ENCODE measurements at regions not wholly inside any gene's neighbourhood (a gene's known extent, or its start where the extent isn't known, plus 50 kb on each side); places are given as distances from the start of the nearest gene placed in this dataset.
"Not testable (repeated sequence)": the region's sequence is repeated elsewhere in the genome, so short reads cannot be mapped to it uniquely, and the experiment has no call there.

GRCh38 chr16:13630374-13630773 lies 289.6 kb upstream of the ERCC4 start:
- H3K36me3 ChIP-seq (ENCODE audit: control insufficient read depth in 2 of 2, extremely low read depth in 1 of 2, insufficient read depth in 1 of 2, low read length in 1 of 2): no peaks in the 10 kb centered on the region
- Mint-ChIP-seq H3K27ac (no peak overlapping the region), H3K9me3 (peaks cover 0 to 4% (median 2%) of the 10 kb centered on the region in 3 donors), H3K27me3 (peaks cover 0 to 3% of the 10 kb centered on the region in 2 donors), H3K4me3 (no peak overlapping the region), H3K4me1 (no peaks in the 10 kb centered on the region), H3K36me3 (no peaks in the 10 kb centered on the region)
- no CpG with 5 or more reads among the region's 5 CpGs for WGBS (ENCODE audit: insufficient coverage)
- no peak for ATAC-seq (replicated peaks in 1 of 4)
- no peak overlapping the region for H3K4me3 ChIP-seq (ENCODE audit: control insufficient read depth in 1 of 2, extremely low read depth in 1 of 2, low read length in 1 of 2)
- ChIA-PET CTCF (no interaction called here), POLR2A (no interaction called here)
- no peaks in the 10 kb centered on the region for H3K4me1 ChIP-seq (ENCODE audit: control insufficient read depth in 1 of 2, extremely low read depth in 1 of 2, insufficient read depth in 2 of 2, low read length in 2 of 2)
- H3K9me3 ChIP-seq: no peaks in the 10 kb centered on the region
- DNase-seq: no peak
- no peaks in the 10 kb centered on the region for H3K27me3 ChIP-seq (replicated peaks in 1 of 2; ENCODE audit: control insufficient read depth in 2 of 2, extremely low read depth in 1 of 2, insufficient read depth in 2 of 2, low read length in 1 of 2)
- H3K27ac ChIP-seq (ENCODE audit: low read length): no peak overlapping the region

- Histone ChIP-seq H3K4me3 (ENCODE audit: control insufficient read depth in 1 of 2, extremely low read depth in 1 of 2, low read length in 1 of 2) (no peak overlapping the region), H3K9me3 (no peaks in the 10 kb centered on the region), H3K27me3 (replicated peaks in 1 of 2; ENCODE audit: control insufficient read depth in 2 of 2, extremely low read depth in 1 of 2, insufficient read depth in 2 of 2, low read length in 1 of 2) (no peaks in the 10 kb centered on the region), H3K36me3 (ENCODE audit: control insufficient read depth in 2 of 2, extremely low read depth in 1 of 2, insufficient read depth in 1 of 2, low read length in 1 of 2) (no peaks in the 10 kb centered on the region), H3K4me1 (ENCODE audit: control insufficient read depth in 1 of 2, extremely low read depth in 1 of 2, insufficient read depth in 2 of 2, low read length in 2 of 2) (no peaks in the 10 kb centered on the region), H3K27ac (ENCODE audit: low read length) (no peak overlapping the region)
- Mint-ChIP-seq H3K27ac (no peak overlapping the region), H3K4me3 (no peak overlapping the region), H3K9me3 (peaks cover 0 to 8% (median 2%) of the 10 kb centered on the region in 3 donors), H3K27me3 (peaks cover 0 to 2% of the 10 kb centered on the region in 2 donors), H3K36me3 (no peaks in the 10 kb centered on the region), H3K4me1 (no peaks in the 10 kb centered on the region)
- ATAC-seq (replicated peaks in 1 of 4): no peak
- CTCF ChIA-PET: no interaction called here
- DNase-seq: no peak
- POLR2A ChIA-PET: no interaction called here
- no CpG with 5 or more reads among the region's 2 CpGs for WGBS (ENCODE audit: insufficient coverage)
Measured at GRCh38 chr16:13631213-13631767, 288.7 kb upstream of the ERCC4 start.

GRCh38 chr16:13631916-13632315 lies 288.0 kb upstream of the ERCC4 start:
- H3K4me3 Mint-ChIP-seq: no peak overlapping the region
- Histone ChIP-seq H3K4me3 (ENCODE audit: control insufficient read depth in 1 of 2, extremely low read depth in 1 of 2, low read length in 1 of 2) (no peak overlapping the region), H3K27me3 (replicated peaks in 1 of 2; ENCODE audit: control insufficient read depth in 2 of 2, extremely low read depth in 1 of 2, insufficient read depth in 2 of 2, low read length in 1 of 2) (no peaks in the 10 kb centered on the region), H3K4me1 (ENCODE audit: control insufficient read depth in 1 of 2, extremely low read depth in 1 of 2, insufficient read depth in 2 of 2, low read length in 2 of 2) (no peaks in the 10 kb centered on the region), H3K9me3 (no peaks in the 10 kb centered on the region), H3K27ac (ENCODE audit: low read length) (no peak overlapping the region), H3K36me3 (ENCODE audit: control insufficient read depth in 2 of 2, extremely low read depth in 1 of 2, insufficient read depth in 1 of 2, low read length in 1 of 2) (no peaks in the 10 kb centered on the region)
- peaks cover 4 to 12% (median 5%) of the 10 kb centered on the region in 3 donors for H3K9me3 Mint-ChIP-seq
- 60% methylated on average over 2 of the region's 4 CpGs for WGBS (ENCODE audit: insufficient coverage)
- no peaks in the 10 kb centered on the region for H3K27me3 Mint-ChIP-seq
- DNase-seq: no peak
- no peak for ATAC-seq (replicated peaks in 1 of 4)
- H3K27ac Mint-ChIP-seq: no peak overlapping the region
- ChIA-PET POLR2A (no interaction called here), CTCF (no interaction called here)
- no peaks in the 10 kb centered on the region for H3K4me1 Mint-ChIP-seq
- no peaks in the 10 kb centered on the region for H3K36me3 Mint-ChIP-seq

GRCh38 chr16:13632504-13632903 lies 287.4 kb upstream of the ERCC4 start:
- H3K27ac ChIP-seq (ENCODE audit: low read length); POLR2A ChIA-PET; H3K4me1 Mint-ChIP-seq; DNase-seq; ATAC-seq (replicated peaks in 1 of 4); H3K4me1 ChIP-seq (ENCODE audit: control insufficient read depth in 1 of 2, extremely low read depth in 1 of 2, insufficient read depth in 2 of 2, low read length in 2 of 2); H3K36me3 Mint-ChIP-seq; H3K27ac Mint-ChIP-seq; CTCF ChIA-PET; H3K27me3 Mint-ChIP-seq; H3K4me3 Mint-ChIP-seq; H3K27me3 ChIP-seq (replicated peaks in 1 of 2; ENCODE audit: control insufficient read depth in 2 of 2, extremely low read depth in 1 of 2, insufficient read depth in 2 of 2, low read length in 1 of 2); H3K4me3 ChIP-seq (ENCODE audit: control insufficient read depth in 1 of 2, extremely low read depth in 1 of 2, low read length in 1 of 2); H3K9me3 ChIP-seq; H3K36me3 ChIP-seq (ENCODE audit: control insufficient read depth in 2 of 2, extremely low read depth in 1 of 2, insufficient read depth in 1 of 2, low read length in 1 of 2): not testable (repeated sequence)
- 100% methylated on average over 1 of the region's 6 CpGs for WGBS (ENCODE audit: insufficient coverage)
- H3K9me3 Mint-ChIP-seq: peaks cover 4 to 12% (median 5%) of the 10 kb centered on the region in 3 donors

- no peak for ATAC-seq (replicated peaks in 1 of 4)
- H3K4me3 ChIP-seq (ENCODE audit: control insufficient read depth in 1 of 2, extremely low read depth in 1 of 2, low read length in 1 of 2): no peak overlapping the region
- H3K4me1 ChIP-seq (ENCODE audit: control insufficient read depth in 1 of 2, extremely low read depth in 1 of 2, insufficient read depth in 2 of 2, low read length in 2 of 2): no peaks in the 10 kb centered on the region
- Mint-ChIP-seq H3K27ac (no peak overlapping the region), H3K4me3 (no peak overlapping the region), H3K27me3 (no peaks in the 10 kb centered on the region), H3K9me3 (peaks cover 5 to 16% (median 8%) of the 10 kb centered on the region in 3 donors), H3K36me3 (no peaks in the 10 kb centered on the region), H3K4me1 (no peaks in the 10 kb centered on the region)
- no peak overlapping the region for H3K27ac ChIP-seq (ENCODE audit: low read length)
- CTCF ChIA-PET: no interaction called here
- whole genome bisulfite sequencing (ENCODE audit: insufficient coverage): 43% methylated on average over 1 of the region's 5 CpGs
- POLR2A ChIA-PET: no interaction called here
- DNase-seq: no peak
- H3K9me3 ChIP-seq: no peaks in the 10 kb centered on the region
- no peaks in the 10 kb centered on the region for H3K27me3 ChIP-seq (replicated peaks in 1 of 2; ENCODE audit: control insufficient read depth in 2 of 2, extremely low read depth in 1 of 2, insufficient read depth in 2 of 2, low read length in 1 of 2)
- no peaks in the 10 kb centered on the region for H3K36me3 ChIP-seq (ENCODE audit: control insufficient read depth in 2 of 2, extremely low read depth in 1 of 2, insufficient read depth in 1 of 2, low read length in 1 of 2)
Measured at GRCh38 chr16:13633391-13633861, 286.5 kb upstream of the ERCC4 start.

- Mint-ChIP-seq H3K4me1 (no peaks in the 10 kb centered on the region), H3K4me3 (no peak overlapping the region), H3K36me3 (no peaks in the 10 kb centered on the region), H3K9me3 (peaks cover 5 to 17% (median 8%) of the 10 kb centered on the region in 3 donors), H3K27me3 (no peaks in the 10 kb centered on the region), H3K27ac (no peak overlapping the region)
- no peaks in the 10 kb centered on the region for H3K9me3 ChIP-seq
- DNase-seq (no peak), ATAC-seq (replicated peaks in 1 of 4) (no peak)
- ChIA-PET CTCF (no interaction called here), POLR2A (no interaction called here)
- no peaks in the 10 kb centered on the region for H3K4me1 ChIP-seq (ENCODE audit: control insufficient read depth in 1 of 2, extremely low read depth in 1 of 2, insufficient read depth in 2 of 2, low read length in 2 of 2)
- no peak overlapping the region for H3K27ac ChIP-seq (ENCODE audit: low read length)
- no peaks in the 10 kb centered on the region for H3K27me3 ChIP-seq (replicated peaks in 1 of 2; ENCODE audit: control insufficient read depth in 2 of 2, extremely low read depth in 1 of 2, insufficient read depth in 2 of 2, low read length in 1 of 2)
- no peak overlapping the region for H3K4me3 ChIP-seq (ENCODE audit: control insufficient read depth in 1 of 2, extremely low read depth in 1 of 2, low read length in 1 of 2)
- no peaks in the 10 kb centered on the region for H3K36me3 ChIP-seq (ENCODE audit: control insufficient read depth in 2 of 2, extremely low read depth in 1 of 2, insufficient read depth in 1 of 2, low read length in 1 of 2)
- no CpG with 5 or more reads among the region's 1 CpG for WGBS (ENCODE audit: insufficient coverage)
Measured at GRCh38 chr16:13634253-13634652, 285.7 kb upstream of the ERCC4 start.

- H3K4me1 ChIP-seq (ENCODE audit: control insufficient read depth in 1 of 2, extremely low read depth in 1 of 2, insufficient read depth in 2 of 2, low read length in 2 of 2): no peaks in the 10 kb centered on the region
- CTCF ChIA-PET: no interaction called here
- POLR2A ChIA-PET: no interaction called here
- H3K4me3 ChIP-seq (ENCODE audit: control insufficient read depth in 1 of 2, extremely low read depth in 1 of 2, low read length in 1 of 2): no peak overlapping the region
- Mint-ChIP-seq H3K9me3 (peaks cover 5 to 17% (median 8%) of the 10 kb centered on the region in 3 donors), H3K27ac (no peak overlapping the region), H3K36me3 (no peaks in the 10 kb centered on the region), H3K4me1 (no peaks in the 10 kb centered on the region), H3K27me3 (no peaks in the 10 kb centered on the region), H3K4me3 (no peak overlapping the region)
- no peaks in the 10 kb centered on the region for H3K27me3 ChIP-seq (replicated peaks in 1 of 2; ENCODE audit: control insufficient read depth in 2 of 2, extremely low read depth in 1 of 2, insufficient read depth in 2 of 2, low read length in 1 of 2)
- no peak for DNase-seq
- no peaks in the 10 kb centered on the region for H3K9me3 ChIP-seq
- no peaks in the 10 kb centered on the region for H3K36me3 ChIP-seq (ENCODE audit: control insufficient read depth in 2 of 2, extremely low read depth in 1 of 2, insufficient read depth in 1 of 2, low read length in 1 of 2)
- no peak for ATAC-seq (replicated peaks in 1 of 4)
- H3K27ac ChIP-seq (ENCODE audit: low read length): no peak overlapping the region
- WGBS (ENCODE audit: insufficient coverage): 90% methylated on average over 3 of the region's 6 CpGs
Measured at GRCh38 chr16:13634959-13635358, 285.0 kb upstream of the ERCC4 start.
